HCT116 (cell line): ENCODE measurements at regions not wholly inside any gene's neighbourhood (a gene's known extent, or its start where the extent isn't known, plus 50 kb on each side); places are given as distances from the start of the nearest gene placed in this dataset.
"Not testable (repeated sequence)": the region's sequence is repeated elsewhere in the genome, so short reads cannot be mapped to it uniquely, and the experiment has no call there.

Experiments used
- ATAC-seq: fragments of 200-7000 bp; cut with Tn5 transposase; 2 replicates; pipeline ENCODE4 v1.9.1; 2020; ENCODE audit warnings: mild to moderate bottlenecking, moderate library complexity
- BruUV-seq: library from RNA; stranded (reverse); fragments of 400-500 nt; replicated peaks from 2 replicates; lab custom pipeline; 2021; lab: Mats Ljungman, UMichigan
- CTCF ChIA-PET: fragments of 300-600 bp; sonication (Branson Sonifier 250); formaldehyde crosslinking; loops from one replicate; lab custom pipeline; 2021; ENCODE audit warnings: antibody characterized with exemption; lab: Charles Lee
- POLR2A ChIA-PET: fragments of 300-600, 350-600 bp; sonication (Branson Sonifier 250); formaldehyde crosslinking; loops from one replicate; lab custom pipeline; 2021; ENCODE audit warnings: antibody characterized with exemption; lab: Charles Lee
- RAD21 ChIA-PET, 2 experiments: fragments of 300-600 bp; sonication (Branson Sonifier 250); formaldehyde crosslinking; loops; one replicate each; lab custom pipeline; 2023; ENCODE audit warnings: low total read pairs in 2 of 2; ENCODE audit not compliant: uncharacterized antibody in 2 of 2, unreplicated experiment in 2 of 2, low non-redundant PET in 1 of 2; lab: Charles Lee
- DNase-seq: peaks from one replicate; pipeline ENCODE4 v3.0.0-alpha.2; 2010; ENCODE audit warnings: low read depth, low spot score
- H2AFZ ChIP-seq: fragments of 200-600 bp; shearing (Covaris generic), sonication (generic); 2 replicates; pipeline ENCODE4 v1.6.1; 2017; ENCODE audit warnings: low read depth, mixed run types, mixed read lengths, antibody characterized with exemption, low read length; ENCODE audit not compliant: poor library complexity, severe bottlenecking
- H3K27ac ChIP-seq: 2 replicates; pipeline ENCODE4 v1.5.1; 2012; ENCODE audit warnings: low read depth, low read length
- H3K27me3 ChIP-seq: fragments of 200-600 bp; sonication (generic); 2 replicates; pipeline ENCODE4 v1.6.1; 2016; ENCODE audit warnings: mixed run types, low read length, mixed read lengths; ENCODE audit not compliant: insufficient read depth
- H3K36me3 ChIP-seq, 2 experiments: fragments of 200-500 bp in 1 of 2; fragments of 200-600 bp in 1 of 2; sonication (Bioruptor generic) in 1 of 2; sonication (generic) in 1 of 2; 2 replicates each; pipeline versions ENCODE4 v1.5.1 to v1.6.1; 2014 to 2016; ENCODE audit warnings: low read length in 2 of 2, inconsistent platforms in 1 of 2, mixed read lengths in 1 of 2, mixed run types in 1 of 2; ENCODE audit not compliant: insufficient read depth in 2 of 2, control insufficient read depth in 1 of 2
- H3K4me1 ChIP-seq, 2 experiments: fragments of 200-600 bp in 1 of 2; sonication (generic) in 1 of 2; 2 replicates each; pipeline versions ENCODE4 v1.5.1 to v1.6.1; 2012 to 2017; ENCODE audit warnings: low read length in 2 of 2, inconsistent platforms in 1 of 2, mild to moderate bottlenecking in 1 of 2, mixed read lengths in 1 of 2, mixed run types in 1 of 2, moderate library complexity in 1 of 2; ENCODE audit not compliant: insufficient read depth in 2 of 2, control insufficient read depth in 1 of 2
- H3K4me2 ChIP-seq: fragments of 200-600 bp; sonication (generic); 2 replicates; pipeline ENCODE4 v1.6.1; 2017; ENCODE audit warnings: mixed run types, low read length, mixed read lengths
- H3K4me3 ChIP-seq, 2 experiments: fragments of 200-600 bp in 1 of 2; sonication (generic) in 1 of 2; replicated peaks in 1 of 2; 2 replicates each; pipeline ENCODE4 v1.5.1; 2011 to 2016; ENCODE audit warnings: low read length in 2 of 2, control low read depth in 1 of 2, low read depth in 1 of 2, mild to moderate bottlenecking in 1 of 2, mixed read lengths in 1 of 2, mixed run types in 1 of 2
- H3K79me2 ChIP-seq: fragments of 200-600 bp; sonication (generic); 2 replicates; pipeline ENCODE4 v1.6.1; 2017; ENCODE audit warnings: mild to moderate bottlenecking, mixed run types, low read length, moderate library complexity, mixed read lengths; ENCODE audit not compliant: insufficient read depth
- H3K9ac ChIP-seq: fragments of 200-600 bp; sonication (generic); 2 replicates; pipeline ENCODE4 v1.6.1; 2016; ENCODE audit warnings: low read length, mixed read lengths
- H3K9me2 ChIP-seq: fragments of 200-600 bp; sonication (generic), shearing (Covaris generic); 2 replicates; pipeline ENCODE4 v1.6.1; 2017; ENCODE audit warnings: mixed run types, mild to moderate bottlenecking, moderate library complexity; ENCODE audit not compliant: insufficient read depth
- H3K9me3 ChIP-seq, 2 experiments: fragments of 200-500 bp in 1 of 2; fragments of 200-600 bp in 1 of 2; sonication (Bioruptor generic) in 1 of 2; sonication (generic) in 1 of 2; 2 replicates each; pipeline ENCODE4 v1.6.1; 2014 to 2017; ENCODE audit warnings: low read length in 2 of 2, mixed read lengths in 2 of 2, inconsistent platforms in 1 of 2, low read depth in 1 of 2, mild to moderate bottlenecking in 1 of 2, mixed run types in 1 of 2, moderate library complexity in 1 of 2; ENCODE audit not compliant: control insufficient read depth in 1 of 2, insufficient read depth in 1 of 2
- H4K20me1 ChIP-seq: fragments of 200-600 bp; sonication (generic), shearing (Covaris generic); 2 replicates; pipeline ENCODE4 v1.6.1; 2017; ENCODE audit warnings: mixed run types, mild to moderate bottlenecking, moderate library complexity; ENCODE audit not compliant: insufficient read depth
- CTCF ChIP-seq, 3 experiments: fragments of 200-600 bp in 1 of 3; sonication (generic) in 1 of 3; IDR thresholded peaks in 2 of 3; conservative IDR thresholded peaks in 1 of 3; 2 replicates each; pipeline ENCODE4 v1.5.1; 2012 to 2017; ENCODE audit warnings: low read depth in 2 of 3, low read length in 2 of 3, antibody characterized with exemption in 1 of 3, borderline replicate concordance in 1 of 3, control low read depth in 1 of 3, mild to moderate bottlenecking in 1 of 3, mixed read lengths in 1 of 3, mixed run types in 1 of 3, moderate library complexity in 1 of 3; ENCODE audit not compliant: insufficient read depth in 1 of 3
- EGR1 ChIP-seq: IDR thresholded peaks from 2 replicates; pipeline ENCODE4 v1.6.1; 2012; ENCODE audit warnings: low read depth
- EZH2phosphoT487 ChIP-seq: fragments of 200-600 bp; IDR thresholded peaks from 2 replicates; pipeline ENCODE4 v1.6.1; 2018; ENCODE audit warnings: antibody characterized with exemption, borderline replicate concordance
- FOSL1 ChIP-seq: IDR thresholded peaks from 2 replicates; pipeline ENCODE4 v1.6.1; 2012; ENCODE audit warnings: low read depth
- POLR2AphosphoS5 ChIP-seq: IDR thresholded peaks from 2 replicates; pipeline ENCODE4 v1.6.1; 2011; ENCODE audit warnings: mild to moderate bottlenecking, low read depth, low read length, moderate library complexity
- SRF ChIP-seq: IDR thresholded peaks from 2 replicates; pipeline ENCODE4 v1.6.1; 2012; ENCODE audit warnings: low read depth
- ZFX ChIP-seq: fragments of 450-650 bp; IDR thresholded peaks from 2 replicates; pipeline ENCODE4 v1.6.1; 2017
- ZNF274 ChIP-seq: fragments of 200-500 bp; sonication (Bioruptor generic); IDR thresholded peaks from 2 replicates; pipeline ENCODE4 v1.6.1; 2014; ENCODE audit warnings: mild to moderate bottlenecking, low read depth, low read length, inconsistent platforms
- intact Hi-C: fragments of 100-400 bp; cut with micrococcal nuclease; formaldehyde crosslinking; loops from 2 replicates; pipeline ENCODE4 v1.10.0; 2022
- TF ChIP-seq, protein P1 (sequence below): IDR thresholded peaks from 2 replicates; pipeline ENCODE4 v1.6.1; 2011; ENCODE audit warnings: mild to moderate bottlenecking, low read length, moderate library complexity; ENCODE audit not compliant: insufficient replicate concordance; ENCODE audit errors: extremely low read depth
- TF ChIP-seq, protein P2 (sequence below): IDR thresholded peaks from 2 replicates; pipeline ENCODE4 v1.6.1; 2012

DNA sequence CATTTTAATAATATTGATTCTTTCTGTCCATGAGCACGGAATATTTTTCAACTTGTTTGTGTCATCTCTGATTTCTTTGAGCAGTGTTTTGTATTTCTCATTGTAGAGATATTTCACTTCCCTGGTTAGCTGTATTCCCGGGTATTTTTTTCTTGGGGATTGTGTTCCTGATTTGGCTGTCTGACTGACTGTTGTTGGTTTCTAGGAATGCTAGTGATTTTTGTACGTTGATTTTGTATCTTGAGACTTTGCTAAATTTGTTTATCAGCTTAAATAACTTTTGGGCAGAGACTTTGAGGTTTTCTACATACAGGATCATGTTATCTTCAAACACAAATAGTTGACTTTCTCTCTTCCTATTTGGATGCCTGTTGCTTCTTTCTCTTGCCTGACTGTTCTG lies 418.8 kb upstream of the ALCAM start:
- H4K20me1 ChIP-seq = no peaks in the 10 kb centered on the region
- no peaks in the 10 kb centered on the region for H3K4me1 ChIP-seq
- RAD21 ChIA-PET = no interaction called here
- H2AFZ ChIP-seq = no peak overlapping the region
- no peak overlapping the region for H3K4me3 ChIP-seq
- no peaks in the 10 kb centered on the region for H3K9me2 ChIP-seq
- POLR2A ChIA-PET = no interaction called here
- intact Hi-C loops = no loop called here
- no peak for TF ChIP-seq FOSL1
- TF ChIP-seq ZNF274 = no peak
- no peak for TF ChIP-seq EZH2phosphoT487
- TF ChIP-seq SRF = no peak
- TF ChIP-seq CTCF (IDR thresholded peaks at IDR 0.05 in 2 of 3, conservative IDR thresholded peaks at IDR 0.05 in 1 of 3; ENCODE audit: borderline replicate concordance in 1 of 3, insufficient read depth in 1 of 3, low read depth in 2 of 3, low read length in 2 of 3) = no peak
- no peak for TF ChIP-seq POLR2AphosphoS5
- TF ChIP-seq, protein P1, sequence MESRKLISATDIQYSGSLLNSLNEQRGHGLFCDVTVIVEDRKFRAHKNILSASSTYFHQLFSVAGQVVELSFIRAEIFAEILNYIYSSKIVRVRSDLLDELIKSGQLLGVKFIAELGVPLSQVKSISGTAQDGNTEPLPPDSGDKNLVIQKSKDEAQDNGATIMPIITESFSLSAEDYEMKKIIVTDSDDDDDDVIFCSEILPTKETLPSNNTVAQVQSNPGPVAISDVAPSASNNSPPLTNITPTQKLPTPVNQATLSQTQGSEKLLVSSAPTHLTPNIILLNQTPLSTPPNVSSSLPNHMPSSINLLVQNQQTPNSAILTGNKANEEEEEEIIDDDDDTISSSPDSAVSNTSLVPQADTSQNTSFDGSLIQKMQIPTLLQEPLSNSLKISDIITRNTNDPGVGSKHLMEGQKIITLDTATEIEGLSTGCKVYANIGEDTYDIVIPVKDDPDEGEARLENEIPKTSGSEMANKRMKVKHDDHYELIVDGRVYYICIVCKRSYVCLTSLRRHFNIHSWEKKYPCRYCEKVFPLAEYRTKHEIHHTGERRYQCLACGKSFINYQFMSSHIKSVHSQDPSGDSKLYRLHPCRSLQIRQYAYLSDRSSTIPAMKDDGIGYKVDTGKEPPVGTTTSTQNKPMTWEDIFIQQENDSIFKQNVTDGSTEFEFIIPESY = no peak
- no peak for TF ChIP-seq ZFX
- no peak for TF ChIP-seq EGR1
- TF ChIP-seq, protein P2, sequence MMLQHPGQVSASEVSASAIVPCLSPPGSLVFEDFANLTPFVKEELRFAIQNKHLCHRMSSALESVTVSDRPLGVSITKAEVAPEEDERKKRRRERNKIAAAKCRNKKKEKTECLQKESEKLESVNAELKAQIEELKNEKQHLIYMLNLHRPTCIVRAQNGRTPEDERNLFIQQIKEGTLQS = no peak
- H3K36me3 ChIP-seq = no peaks in the 10 kb centered on the region
- CTCF ChIA-PET = no interaction called here
- BruUV-seq = no TSS peak
- DNase-seq = no peak
- no peaks in the 10 kb centered on the region for H3K27me3 ChIP-seq
- H3K4me2 ChIP-seq = no peak overlapping the region
- H3K9ac ChIP-seq = no peak overlapping the region
- H3K9me3 ChIP-seq = no peaks in the 10 kb centered on the region
- H3K79me2 ChIP-seq = no peaks in the 10 kb centered on the region
- no peak for ATAC-seq
- H3K27ac ChIP-seq = no peak overlapping the region

DNA sequence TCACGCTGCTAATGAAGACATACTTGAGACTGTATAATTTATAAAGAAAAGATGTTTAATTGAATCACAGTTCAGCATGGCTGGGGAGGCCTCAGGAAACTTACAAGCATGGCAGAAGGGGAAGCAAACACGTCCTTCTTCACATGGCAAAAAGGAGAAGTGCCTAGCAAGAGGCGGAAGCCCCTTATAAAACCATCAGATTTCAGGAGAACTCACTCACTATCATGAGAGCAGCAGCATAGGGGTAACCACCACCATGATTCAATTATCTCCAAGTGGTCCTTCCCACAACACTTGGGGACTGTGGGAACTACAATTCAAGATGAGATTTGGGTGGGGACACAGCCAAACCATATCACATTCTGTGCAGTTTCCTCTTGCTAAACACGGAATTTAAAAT lies 416.9 kb upstream of the ALCAM start:
- H3K36me3 ChIP-seq, H3K4me1 ChIP-seq, H3K9me3 ChIP-seq, POLR2A ChIA-PET, RAD21 ChIA-PET, DNase-seq, H3K4me2 ChIP-seq, H3K27me3 ChIP-seq, intact Hi-C loops, H3K9ac ChIP-seq, H2AFZ ChIP-seq, H3K79me2 ChIP-seq, H3K4me3 ChIP-seq, H4K20me1 ChIP-seq, ATAC-seq, H3K9me2 ChIP-seq, CTCF ChIA-PET, H3K27ac ChIP-seq, BruUV-seq: not testable (repeated sequence)
